ENCODE measurements at regions not wholly inside any gene's neighbourhood (a gene's known extent, or its start where the extent isn't known, plus 50 kb on each side); places are given as distances from the start of the nearest gene placed in this dataset.

DNA sequence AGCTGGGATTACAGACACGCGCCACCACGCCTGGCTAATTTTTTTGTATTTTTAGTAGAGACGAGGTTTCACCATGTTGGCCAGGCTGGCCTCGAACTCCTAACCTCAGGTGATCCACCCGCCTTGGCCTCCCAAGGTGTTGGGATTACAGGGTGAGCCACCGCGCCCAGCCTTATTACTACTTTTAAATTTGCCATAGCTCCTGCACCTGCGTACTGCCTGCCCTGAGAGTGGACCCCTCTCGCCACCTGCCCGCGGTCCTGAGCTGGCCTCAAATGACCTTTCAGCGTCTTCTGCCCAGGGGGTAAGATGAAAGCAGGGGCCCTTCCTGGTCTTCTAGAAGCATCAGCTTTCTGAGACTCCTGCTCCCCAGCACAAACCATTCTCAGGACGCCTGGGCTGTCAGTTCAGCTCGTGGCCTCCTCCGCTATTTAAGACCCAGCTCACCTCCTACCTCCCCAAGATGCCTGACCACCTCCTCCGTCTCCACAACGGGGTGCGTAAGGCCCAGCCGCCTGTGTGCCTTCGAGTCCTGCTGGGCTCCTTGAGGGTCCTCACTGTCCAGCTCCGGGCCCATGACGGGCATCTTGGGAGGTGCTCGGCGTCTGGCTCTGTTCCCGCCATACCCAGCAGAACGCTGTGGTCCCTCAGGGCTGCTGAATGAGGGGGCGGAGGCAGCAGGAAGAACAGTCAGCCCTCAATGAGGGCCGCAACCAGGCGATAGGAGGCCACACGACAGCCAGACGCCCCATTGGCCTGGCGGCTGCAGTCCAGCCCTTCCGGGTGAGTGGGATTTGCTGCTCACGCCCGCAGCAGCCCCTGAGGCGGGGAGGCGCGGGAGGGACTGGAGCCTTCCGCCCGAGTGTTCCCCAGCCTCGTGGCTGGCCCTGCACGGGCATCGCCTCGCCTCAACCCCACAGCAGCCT lies 266.6 kb downstream of the TFCP2L1 start:
- DNase-seq (ENCODE audit: low read depth), result no peak

GRCh38 chr2:121019071-121019470 lies 265.9 kb downstream of the TFCP2L1 start:
- no peak for DNase-seq (ENCODE audit: low read depth)

DNA sequence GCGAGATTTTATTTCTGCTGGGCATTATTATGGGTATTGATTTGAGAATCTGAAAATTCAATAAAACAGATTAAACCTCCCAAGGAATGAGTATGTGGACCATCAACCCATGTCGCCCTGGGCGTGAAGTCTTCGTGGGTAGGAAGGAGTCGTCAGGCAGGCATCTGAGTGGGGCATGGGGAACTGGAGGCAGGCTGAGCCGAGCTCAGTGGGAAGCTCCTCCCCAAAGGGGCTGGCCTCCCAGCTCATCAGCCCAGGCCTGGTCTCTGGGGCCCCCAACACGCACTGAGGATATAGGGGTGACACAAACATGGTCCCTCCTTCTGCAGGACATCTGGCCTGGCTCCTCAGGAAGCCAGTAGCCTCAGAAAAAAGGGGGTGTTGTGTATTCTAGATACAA lies 265.2 kb downstream of the TFCP2L1 start:
- no peak for DNase-seq (ENCODE audit: low read depth)

GRCh38 chr2:121021685-121022084 lies 263.3 kb downstream of the TFCP2L1 start:
- no peak for DNase-seq (ENCODE audit: low read depth)

GRCh38 chr2:121028577-121028976 lies 256.4 kb downstream of the TFCP2L1 start:
- DNase-seq (ENCODE audit: low read depth), result no peak

DNA sequence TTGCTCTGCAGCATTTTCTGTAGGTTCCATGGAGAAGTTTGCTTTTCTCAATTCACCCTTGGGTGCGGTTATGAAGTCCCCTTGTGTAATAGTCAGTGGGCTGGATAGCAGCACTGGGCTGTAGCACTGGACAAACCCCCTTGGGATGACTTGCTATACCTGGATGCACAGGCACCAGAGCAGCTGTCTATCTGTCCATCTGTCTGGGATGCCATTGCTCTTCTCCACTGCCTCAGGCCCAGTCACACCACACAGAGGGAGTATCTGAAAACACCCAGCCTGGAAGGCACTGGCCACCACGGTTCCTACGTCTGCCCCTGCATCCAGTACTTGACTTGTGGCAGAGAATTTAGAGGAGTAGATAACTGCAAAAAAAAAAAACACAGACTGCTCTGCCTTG lies 254.5 kb downstream of the TFCP2L1 start:
- DNase-seq (ENCODE audit: low read depth), result no peak

- no peak for DNase-seq (ENCODE audit: low read depth)
Observed at GRCh38 chr2:121031568-121032340, 253.2 kb downstream of the TFCP2L1 start.

GRCh38 chr2:121033461-121033996 lies 251.5 kb downstream of the TFCP2L1 start:
- peak; percentile 25 for DNase-seq (ENCODE audit: low read depth)

DNA sequence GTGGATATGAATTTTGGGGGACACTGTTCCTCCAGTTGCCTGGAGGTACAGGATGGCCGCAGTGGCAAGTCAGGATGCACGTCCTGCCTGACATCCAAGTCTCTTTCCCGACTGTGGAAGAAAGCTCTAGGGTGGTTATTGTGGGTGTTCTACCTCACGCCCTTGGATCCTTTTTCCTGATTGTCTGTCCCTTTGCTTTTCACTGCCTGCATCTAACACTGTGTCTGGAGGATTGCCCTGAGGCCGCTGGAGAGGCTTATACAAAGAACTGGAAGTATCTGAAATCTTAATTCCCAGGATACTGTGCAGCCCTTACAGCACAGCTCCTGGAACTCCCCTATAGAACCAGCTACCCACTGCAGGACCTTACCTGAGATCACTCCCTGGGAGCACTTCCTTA lies 250.5 kb downstream of the TFCP2L1 start:
- no peak for DNase-seq (ENCODE audit: low read depth)

DNA sequence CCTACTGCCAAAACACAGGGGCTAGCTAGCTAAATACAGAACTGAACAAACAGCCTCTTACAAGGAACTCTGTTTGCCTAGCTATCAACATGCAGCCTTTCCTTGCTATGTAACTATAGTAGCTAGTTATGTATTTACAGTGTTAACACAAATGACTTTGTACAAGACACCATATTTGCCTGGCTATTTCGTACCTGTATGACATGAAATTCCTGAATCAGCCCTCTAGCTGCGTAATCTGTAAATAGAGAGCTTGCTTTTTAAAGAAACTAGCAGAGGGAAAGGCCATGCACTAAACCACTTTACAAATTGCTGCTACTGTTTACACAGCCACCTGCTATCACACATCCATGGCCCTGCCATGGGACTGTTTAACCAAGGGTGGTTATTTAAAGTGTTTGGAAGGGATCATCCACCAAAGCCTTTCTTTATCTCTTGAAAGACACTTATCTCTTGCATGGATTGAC lies 248.7 kb downstream of the TFCP2L1 start:
- DNase-seq (ENCODE audit: low read depth), result no peak

DNA sequence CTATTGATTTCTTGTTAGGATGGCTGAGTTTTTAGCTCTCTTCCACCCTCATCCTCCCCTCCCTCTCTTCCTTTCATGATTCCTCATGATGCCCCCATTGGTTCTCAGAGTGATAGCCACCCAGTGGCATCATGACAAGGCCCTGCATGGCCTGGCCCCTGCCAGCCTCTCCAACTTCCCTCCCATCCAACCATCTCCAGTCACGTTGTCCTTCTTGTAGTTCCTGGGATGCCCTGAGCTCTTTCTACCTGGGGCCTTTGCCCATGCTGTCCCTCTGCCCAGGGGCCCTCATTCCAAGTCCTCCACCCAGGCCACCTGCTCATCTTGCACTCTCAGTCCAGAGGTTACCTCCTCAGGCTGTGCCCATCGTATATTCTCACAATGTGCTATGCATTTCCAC lies 247.5 kb downstream of the TFCP2L1 start:
- DNase-seq (ENCODE audit: low read depth), result no peak

- no peak for DNase-seq (ENCODE audit: low read depth)
Observed at GRCh38 chr2:121038031-121038430, 247.0 kb downstream of the TFCP2L1 start.

GRCh38 chr2:121038431-121038830 lies 246.6 kb downstream of the TFCP2L1 start:
- no peak for DNase-seq (ENCODE audit: low read depth)

DNA sequence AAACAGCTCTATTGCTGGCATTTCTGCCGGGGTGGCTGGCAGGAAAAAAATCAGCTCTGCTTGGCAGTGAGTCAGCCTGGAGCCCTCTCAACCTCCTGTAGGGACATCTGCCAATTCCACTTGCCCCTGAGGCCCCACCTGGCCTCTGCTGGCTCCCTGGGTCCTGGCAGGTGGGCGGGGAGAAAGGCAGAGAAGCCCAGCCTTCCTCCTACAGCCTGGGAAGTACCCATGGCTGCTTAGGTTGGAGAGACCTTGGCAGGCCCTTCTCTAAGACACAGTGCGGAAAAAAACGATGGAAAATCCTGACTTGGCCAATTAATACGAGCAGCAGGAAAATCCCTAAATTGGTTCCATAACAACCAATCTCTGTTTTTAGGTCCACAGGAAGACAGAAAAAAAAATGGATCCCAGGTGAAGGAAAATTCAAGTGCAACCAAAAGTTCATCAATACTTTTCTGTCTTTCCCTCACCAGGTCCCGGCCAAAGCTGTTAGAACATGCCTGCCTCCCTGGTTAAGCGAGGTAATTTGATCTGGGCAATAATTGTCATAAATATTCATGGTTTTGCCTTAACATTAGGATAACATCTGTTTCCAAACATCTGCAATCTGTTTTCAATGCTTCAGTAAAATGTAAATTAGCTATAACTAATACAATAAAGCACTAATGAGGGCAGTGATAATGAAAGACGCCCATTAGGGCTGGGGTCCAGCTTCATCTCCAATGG lies 245.9 kb downstream of the TFCP2L1 start:
- peak; percentile 62 for DNase-seq (ENCODE audit: low read depth)

DNA sequence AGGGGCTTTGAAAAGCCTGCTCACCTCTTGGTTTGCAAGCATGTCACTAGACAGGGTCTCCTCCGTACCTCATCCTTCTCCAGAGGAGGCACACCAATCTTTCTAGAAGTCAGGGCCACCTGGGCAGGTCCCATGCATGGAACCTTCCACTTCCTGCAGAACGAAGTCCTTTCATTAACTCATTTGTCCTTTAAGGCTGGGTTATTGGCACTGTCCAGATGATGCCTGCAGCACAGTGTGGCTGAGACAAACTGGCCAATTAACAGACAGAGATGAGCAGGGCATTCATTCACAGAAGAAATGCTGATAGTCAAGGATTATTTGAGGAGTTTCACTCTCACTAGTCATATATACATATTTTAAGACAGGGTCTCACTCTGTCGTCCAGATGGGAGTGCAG lies 245.3 kb downstream of the TFCP2L1 start:
- no peak for DNase-seq (ENCODE audit: low read depth)

DNA sequence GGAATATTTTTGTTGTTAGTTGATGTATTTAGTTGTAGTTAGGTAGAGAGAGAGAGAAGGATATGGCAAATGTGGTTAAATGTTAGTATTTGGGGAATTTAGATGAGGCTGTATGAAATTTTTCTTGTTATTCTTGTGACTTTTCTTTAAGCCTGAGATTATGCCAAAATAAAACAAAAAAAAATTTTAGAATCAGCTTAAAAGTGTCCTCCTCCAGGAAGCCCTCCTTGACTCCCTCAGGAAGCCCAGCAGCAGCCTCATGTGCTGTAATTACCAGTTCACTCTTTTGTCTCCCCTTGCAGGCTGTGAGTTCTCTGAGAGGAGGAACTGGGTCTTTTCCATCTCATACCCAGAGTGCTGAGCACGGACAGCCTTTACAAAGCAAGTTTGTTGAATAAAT lies 243.5 kb downstream of the TFCP2L1 start:
- no peak for DNase-seq (ENCODE audit: low read depth)

DNA sequence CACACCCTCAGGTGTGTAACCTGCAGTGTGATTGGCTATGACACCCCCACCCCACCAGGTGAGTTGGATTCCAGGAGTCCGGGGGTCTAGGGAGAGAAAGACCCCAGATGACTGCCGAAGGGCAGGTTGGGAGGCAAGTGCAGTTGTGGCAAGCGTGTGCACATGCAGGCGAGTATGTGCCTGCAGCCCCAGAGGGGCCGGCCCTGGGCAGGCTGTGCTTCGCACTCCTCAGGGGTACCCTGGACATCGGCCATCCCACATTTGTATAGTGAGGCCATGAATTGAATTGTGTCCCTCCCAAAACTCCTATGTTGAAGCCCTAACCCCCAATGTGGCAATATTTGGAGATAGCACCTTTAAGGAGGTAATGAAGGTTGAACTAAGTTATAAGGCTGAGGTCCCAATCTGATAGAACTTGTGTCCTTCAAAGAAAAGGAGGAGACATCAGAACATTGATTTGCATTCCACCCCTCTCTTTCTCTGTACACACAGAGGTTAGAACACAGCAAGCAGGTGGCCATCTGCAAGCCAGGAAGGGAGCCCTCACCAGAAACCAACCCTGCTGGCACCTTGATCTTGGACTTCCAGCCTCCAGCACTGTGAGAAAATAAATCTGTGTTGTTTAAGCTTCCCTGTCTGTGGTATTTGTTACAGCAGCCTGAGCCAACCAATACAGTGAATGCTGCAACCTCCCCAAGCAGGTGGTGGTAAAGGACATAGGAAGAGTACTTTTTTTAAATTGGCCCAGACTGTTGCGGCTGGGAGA lies 241.8 kb downstream of the TFCP2L1 start:
- DNase-seq (ENCODE audit: low read depth), result no peak

DNA sequence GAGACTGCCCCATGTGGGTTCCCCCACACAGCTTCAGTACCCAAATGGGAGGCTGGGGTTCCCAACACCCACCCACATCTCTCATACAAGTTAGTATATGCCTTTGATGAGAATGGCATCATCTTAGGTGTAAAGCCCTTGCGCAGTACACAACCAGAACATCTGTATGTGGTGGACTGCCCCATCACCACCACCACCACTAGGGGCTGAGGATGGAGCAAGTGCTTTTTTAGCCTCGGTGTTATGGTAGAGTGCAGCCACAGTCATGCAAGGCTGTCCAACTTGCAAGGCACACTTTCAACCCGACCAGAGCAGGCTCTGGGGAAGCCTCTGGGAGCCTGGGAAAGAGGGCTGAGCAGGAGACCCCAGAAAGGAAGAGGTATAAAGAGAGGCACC lies 241.2 kb downstream of the TFCP2L1 start:
- DNase-seq (ENCODE audit: low read depth), result no peak

DNA sequence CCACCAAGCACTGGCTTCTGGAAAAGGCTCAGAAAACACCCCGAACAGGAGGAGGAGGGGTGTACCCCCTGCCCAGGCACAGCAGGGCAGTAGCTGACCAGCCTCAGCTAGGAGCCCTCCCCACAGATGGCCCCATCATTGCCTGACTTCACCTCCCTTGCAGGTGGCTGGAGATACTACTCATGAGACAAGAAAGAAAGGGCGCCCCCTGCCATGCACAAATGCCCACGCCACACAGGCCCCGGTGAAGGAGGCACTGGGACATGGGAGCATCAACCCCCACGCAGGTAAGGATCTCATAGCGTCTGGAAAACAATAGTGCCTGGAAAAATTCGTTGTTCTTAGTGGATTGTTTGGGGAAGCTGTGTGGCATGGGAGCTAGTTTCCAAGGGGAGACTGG lies 240.6 kb downstream of the TFCP2L1 start:
- DNase-seq (ENCODE audit: low read depth), result no peak

GRCh38 chr2:121045245-121045644 lies 239.8 kb downstream of the TFCP2L1 start:
- DNase-seq (ENCODE audit: low read depth), result no peak

DNA sequence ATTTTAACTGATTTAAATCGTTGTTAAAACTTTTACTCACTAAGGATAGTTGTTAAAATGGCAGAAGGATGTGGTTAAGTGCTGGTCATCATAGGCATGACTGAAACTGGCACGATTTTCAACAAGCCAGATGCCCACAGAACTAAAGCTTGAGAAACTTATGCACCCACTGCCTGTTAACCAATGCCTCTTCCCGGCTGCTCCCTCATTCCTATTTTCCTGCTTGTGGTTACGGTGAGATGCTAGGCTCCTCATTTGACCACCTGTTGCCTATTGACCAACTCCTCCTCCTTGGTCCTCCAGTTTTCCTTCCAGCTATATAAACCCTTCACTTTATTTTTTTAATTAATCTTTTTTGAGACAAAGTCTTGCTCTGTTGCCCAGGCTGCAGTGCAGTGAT lies 238.7 kb downstream of the TFCP2L1 start:
- DNase-seq (ENCODE audit: low read depth), result no peak
